ENCODE measurements at regions not wholly inside any gene's neighbourhood (a gene's known extent, or its start where the extent isn't known, plus 50 kb on each side); places are given as distances from the start of the nearest gene placed in this dataset.

DNA sequence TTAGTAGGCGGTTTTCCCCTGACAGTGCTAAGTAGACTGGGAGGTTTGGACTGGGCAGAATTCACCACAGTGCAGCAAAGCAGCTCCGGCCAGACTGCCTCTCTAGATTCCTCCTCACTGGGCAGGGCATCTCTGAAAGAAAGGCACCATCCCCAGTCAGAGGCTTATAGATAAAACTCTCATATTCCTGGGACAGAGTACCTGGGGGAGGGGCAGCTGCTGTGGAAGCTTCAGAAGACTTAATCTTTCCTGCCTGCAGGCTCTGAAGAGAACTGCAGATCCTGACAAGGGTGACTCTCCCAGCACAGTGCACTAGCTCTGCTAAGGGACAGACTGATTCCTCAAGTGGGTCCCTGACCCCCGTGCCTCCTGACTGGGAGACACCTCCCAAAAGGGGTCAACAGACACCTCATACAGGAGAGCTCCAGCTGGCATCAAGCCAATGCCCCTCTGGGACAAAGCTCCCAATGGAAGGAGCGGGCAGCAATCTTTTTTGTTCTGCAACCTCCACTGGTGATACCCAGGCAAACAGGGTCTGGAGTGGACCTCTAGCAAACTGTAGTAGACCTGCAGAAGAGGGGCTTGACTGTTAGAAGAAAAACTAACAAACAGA, 266.8 kb upstream of the CRIM1 start:
- TF ChIP-seq, protein P1, sequence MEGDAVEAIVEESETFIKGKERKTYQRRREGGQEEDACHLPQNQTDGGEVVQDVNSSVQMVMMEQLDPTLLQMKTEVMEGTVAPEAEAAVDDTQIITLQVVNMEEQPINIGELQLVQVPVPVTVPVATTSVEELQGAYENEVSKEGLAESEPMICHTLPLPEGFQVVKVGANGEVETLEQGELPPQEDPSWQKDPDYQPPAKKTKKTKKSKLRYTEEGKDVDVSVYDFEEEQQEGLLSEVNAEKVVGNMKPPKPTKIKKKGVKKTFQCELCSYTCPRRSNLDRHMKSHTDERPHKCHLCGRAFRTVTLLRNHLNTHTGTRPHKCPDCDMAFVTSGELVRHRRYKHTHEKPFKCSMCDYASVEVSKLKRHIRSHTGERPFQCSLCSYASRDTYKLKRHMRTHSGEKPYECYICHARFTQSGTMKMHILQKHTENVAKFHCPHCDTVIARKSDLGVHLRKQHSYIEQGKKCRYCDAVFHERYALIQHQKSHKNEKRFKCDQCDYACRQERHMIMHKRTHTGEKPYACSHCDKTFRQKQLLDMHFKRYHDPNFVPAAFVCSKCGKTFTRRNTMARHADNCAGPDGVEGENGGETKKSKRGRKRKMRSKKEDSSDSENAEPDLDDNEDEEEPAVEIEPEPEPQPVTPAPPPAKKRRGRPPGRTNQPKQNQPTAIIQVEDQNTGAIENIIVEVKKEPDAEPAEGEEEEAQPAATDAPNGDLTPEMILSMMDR (IDR thresholded peaks at IDR 0.05) = no peak
- Histone ChIP-seq H3K27me3 (replicated peaks; ENCODE audit: insufficient read depth) (no peaks in the 10 kb centered on the region), H3K36me3 (no peaks in the 10 kb centered on the region), H3K4me3 (no peak overlapping the region), H3K4me1 (ENCODE audit: control insufficient read depth in 1 of 2, low read depth in 2 of 2) (no peaks in the 10 kb centered on the region), H3K27ac (no peak overlapping the region), H3K9me3 (no peaks in the 10 kb centered on the region)
- DNase-seq (ENCODE audit: low spot score) (no peak), ATAC-seq (ENCODE audit: insufficient number of reproducible peaks, low FRiP score, low read depth) (no peak)

DNA sequence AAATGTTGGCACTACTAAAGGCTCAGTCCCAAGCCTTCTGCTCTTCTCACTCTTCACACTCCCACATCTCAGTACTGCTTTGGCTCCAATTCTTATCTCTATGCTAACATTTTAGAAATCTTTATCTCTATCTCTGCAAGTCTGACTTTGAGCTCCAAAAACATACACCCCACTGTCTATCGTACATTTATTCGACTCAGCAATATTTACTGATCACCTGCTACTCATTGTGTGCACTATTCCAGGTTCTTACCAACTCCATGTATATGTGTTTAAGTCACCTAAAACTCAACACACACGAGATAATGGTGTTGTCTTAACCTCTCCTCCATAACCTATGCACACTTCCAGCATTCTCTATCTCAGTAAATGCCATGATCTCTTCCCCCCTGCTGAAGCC, 268.2 kb upstream of the CRIM1 start:
- DNase-seq (ENCODE audit: low spot score) = no peak
- Histone ChIP-seq H3K36me3 (no peaks in the 10 kb centered on the region), H3K27me3 (replicated peaks; ENCODE audit: insufficient read depth) (no peaks in the 10 kb centered on the region), H3K9me3 (no peaks in the 10 kb centered on the region), H3K4me3 (no peak overlapping the region), H3K27ac (no peak overlapping the region), H3K4me1 (ENCODE audit: control insufficient read depth in 1 of 2, low read depth in 2 of 2) (no peaks in the 10 kb centered on the region)
- TF ChIP-seq, protein P1 (IDR thresholded peaks at IDR 0.05) = no peak
- ATAC-seq (ENCODE audit: insufficient number of reproducible peaks, low FRiP score, low read depth) = no peak

DNA sequence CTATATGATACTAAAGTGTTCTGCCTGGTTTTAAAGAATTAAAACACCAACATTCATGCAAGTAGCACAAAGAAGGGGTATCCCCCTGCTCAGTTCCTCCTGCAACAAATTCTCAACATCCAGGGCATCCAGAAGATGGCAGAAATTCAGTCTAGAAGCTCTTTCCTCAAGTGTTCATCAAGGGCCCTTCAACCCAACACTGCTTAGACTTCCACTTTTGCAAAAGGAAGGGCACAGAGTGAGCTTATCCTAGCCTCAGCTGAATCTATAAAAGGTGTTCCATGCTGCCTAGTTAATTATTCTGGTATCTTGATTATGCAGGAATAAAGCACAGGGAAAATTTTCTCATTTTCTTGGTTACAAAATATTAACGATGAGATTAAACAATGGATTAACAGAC, 275.8 kb upstream of the CRIM1 start:
- ATAC-seq (ENCODE audit: insufficient number of reproducible peaks, low FRiP score, low read depth) (no peak), DNase-seq (ENCODE audit: low spot score) (no peak)

DNA sequence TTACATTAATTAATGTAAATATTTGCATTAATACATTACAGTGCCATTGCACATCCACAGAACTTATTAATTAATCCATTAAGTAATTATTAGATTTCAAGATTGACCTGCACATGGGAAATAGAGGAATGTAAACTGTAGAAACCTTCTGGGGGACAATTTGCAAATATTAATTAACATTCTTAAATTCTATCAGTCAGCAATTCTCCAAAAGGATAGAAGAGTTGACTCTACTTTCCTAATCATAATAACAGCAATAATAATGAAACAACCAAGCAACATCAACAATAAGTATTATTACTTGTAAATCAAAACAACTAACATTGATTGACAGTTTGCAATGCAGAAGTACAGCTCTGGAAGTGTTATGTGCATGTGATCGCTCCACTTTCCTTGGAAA, 281.6 kb upstream of the CRIM1 start:
- no peaks in the 10 kb centered on the region for H3K9me3 ChIP-seq
- DNase-seq (ENCODE audit: low spot score) = no peak
- no peaks in the 10 kb centered on the region for H3K27me3 ChIP-seq (replicated peaks; ENCODE audit: insufficient read depth)
- no peak overlapping the region for H3K27ac ChIP-seq
- H3K4me3 ChIP-seq = no peak overlapping the region
- H3K4me1 ChIP-seq (ENCODE audit: control insufficient read depth in 1 of 2, low read depth in 2 of 2) = no peaks in the 10 kb centered on the region
- TF ChIP-seq, protein P1 (IDR thresholded peaks at IDR 0.05) = no peak
- no peak for ATAC-seq (ENCODE audit: insufficient number of reproducible peaks, low FRiP score, low read depth)
- no peaks in the 10 kb centered on the region for H3K36me3 ChIP-seq

More for the DNA sequence above, 275.8 kb upstream of the CRIM1 start:
- TF ChIP-seq, protein P1 (IDR thresholded peaks at IDR 0.05) = no peak
- H3K4me3 ChIP-seq = no peak overlapping the region
- H3K4me1 ChIP-seq (ENCODE audit: control insufficient read depth in 1 of 2, low read depth in 2 of 2) = no peaks in the 10 kb centered on the region
- H3K9me3 ChIP-seq = no peaks in the 10 kb centered on the region
- no peaks in the 10 kb centered on the region for H3K36me3 ChIP-seq
- no peak overlapping the region for H3K27ac ChIP-seq
- no peaks in the 10 kb centered on the region for H3K27me3 ChIP-seq (replicated peaks; ENCODE audit: insufficient read depth)

DNA sequence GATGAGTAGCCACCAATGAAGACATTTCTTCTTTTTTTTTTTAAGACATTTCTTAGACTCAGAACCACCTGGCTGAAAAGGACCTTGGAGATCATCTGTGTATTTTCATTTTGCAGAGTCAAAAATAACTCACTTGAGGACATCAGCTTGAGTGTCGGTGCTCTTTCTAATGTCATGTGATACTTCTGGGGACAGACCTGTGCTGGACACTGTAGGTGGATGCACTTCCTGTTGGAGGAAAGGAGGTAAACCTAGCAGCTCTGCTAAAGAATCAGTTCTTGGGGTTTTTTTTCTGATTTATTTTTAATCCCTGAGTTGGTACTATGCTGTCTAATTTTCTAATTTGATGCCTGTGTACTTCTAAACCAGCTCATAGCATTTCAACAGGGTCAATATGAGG, 283.9 kb upstream of the CRIM1 start:
- no peaks in the 10 kb centered on the region for H3K36me3 ChIP-seq
- DNase-seq (ENCODE audit: low spot score) (no peak), ATAC-seq (ENCODE audit: insufficient number of reproducible peaks, low FRiP score, low read depth) (no peak)
- H3K27ac ChIP-seq = no peak overlapping the region
- no peak overlapping the region for H3K4me3 ChIP-seq
- no peaks in the 10 kb centered on the region for H3K27me3 ChIP-seq (replicated peaks; ENCODE audit: insufficient read depth)
- TF ChIP-seq, protein P1 (IDR thresholded peaks at IDR 0.05) = no peak
- no peaks in the 10 kb centered on the region for H3K9me3 ChIP-seq
- no peaks in the 10 kb centered on the region for H3K4me1 ChIP-seq (ENCODE audit: control insufficient read depth in 1 of 2, low read depth in 2 of 2)
